HG02970 (cell line): ENCODE measurements at regions not wholly inside any gene's neighbourhood (a gene's known extent, or its start where the extent isn't known, plus 50 kb on each side); places are given as distances from the start of the nearest gene placed in this dataset.

Experiments
- ATAC-seq: cut with Tn5 transposase; IDR thresholded peaks from one replicate; pipeline ENCODE4 v1.9.1; 2021; ENCODE audit warnings: mild to moderate bottlenecking, moderate library complexity, moderate number of reproducible peaks; ENCODE audit not compliant: unreplicated experiment, low FRiP score

DNA sequence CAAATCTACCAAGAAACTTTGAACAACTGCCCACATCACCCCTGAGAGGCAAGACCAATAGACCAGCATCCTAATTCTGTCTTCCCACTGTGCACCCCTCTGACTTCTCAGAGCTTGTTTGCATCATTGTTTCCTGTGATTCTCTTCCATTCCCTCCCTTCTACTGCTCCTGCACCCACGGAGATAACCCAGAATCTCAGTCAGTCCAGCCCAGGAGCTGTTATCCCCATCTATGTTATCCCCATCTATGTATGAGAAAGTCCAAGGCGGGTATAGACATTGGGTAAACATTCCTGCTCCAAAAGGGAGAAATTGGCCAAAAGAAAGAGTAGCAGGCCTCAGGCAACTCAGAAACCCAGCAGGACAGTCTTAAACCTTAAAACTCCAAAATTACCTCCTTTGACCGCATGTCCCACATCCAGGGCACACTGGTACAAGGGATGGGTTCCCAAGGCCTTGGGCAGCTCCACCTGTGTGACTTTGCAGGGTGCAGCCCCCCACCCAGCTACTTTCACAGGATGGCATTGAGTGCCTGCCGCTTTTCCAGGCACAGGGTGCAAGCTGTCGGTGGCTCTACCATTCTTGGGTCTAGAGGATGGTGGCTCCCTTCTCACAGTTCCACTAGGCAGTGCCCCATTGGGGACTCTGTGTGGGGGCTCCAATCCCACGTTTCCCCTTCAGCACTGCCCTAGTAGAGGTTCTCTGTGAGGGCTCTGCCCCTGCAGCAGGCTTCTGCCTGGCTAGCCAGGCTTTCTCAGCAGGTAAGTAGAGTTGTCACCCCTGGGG lies 414.8 kb downstream of the NPHP4 start:
- ATAC-seq: no peak

DNA sequence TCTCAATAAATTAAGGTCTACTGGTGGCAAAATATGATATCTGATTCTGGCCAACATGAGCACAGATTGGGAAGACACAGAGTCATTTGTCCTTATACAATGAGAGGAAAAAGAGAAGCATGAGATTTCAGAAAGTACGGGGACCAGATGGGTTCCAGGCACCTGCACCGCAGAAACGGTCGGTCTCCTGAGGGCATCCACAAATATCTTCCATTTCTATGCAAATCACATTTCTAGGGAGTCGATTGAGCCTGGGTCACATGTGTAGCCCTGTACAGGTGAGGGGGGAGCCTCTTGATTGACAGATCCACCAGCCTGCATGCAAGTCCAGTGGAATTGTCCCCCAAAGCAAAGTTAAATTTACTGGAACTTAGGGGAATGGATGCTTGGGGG lies 415.6 kb downstream of the NPHP4 start:
- ATAC-seq: no peak

GRCh38 chr1:5576011-5576672 lies 416.1 kb downstream of the NPHP4 start:
- ATAC-seq: no peak

GRCh38 chr1:5575396-5575940 lies 416.8 kb downstream of the NPHP4 start:
- ATAC-seq: no peak

- no peak for ATAC-seq
These were observed 417.6 kb downstream of the NPHP4 start for GRCh38 chr1:5574641-5575040.

DNA sequence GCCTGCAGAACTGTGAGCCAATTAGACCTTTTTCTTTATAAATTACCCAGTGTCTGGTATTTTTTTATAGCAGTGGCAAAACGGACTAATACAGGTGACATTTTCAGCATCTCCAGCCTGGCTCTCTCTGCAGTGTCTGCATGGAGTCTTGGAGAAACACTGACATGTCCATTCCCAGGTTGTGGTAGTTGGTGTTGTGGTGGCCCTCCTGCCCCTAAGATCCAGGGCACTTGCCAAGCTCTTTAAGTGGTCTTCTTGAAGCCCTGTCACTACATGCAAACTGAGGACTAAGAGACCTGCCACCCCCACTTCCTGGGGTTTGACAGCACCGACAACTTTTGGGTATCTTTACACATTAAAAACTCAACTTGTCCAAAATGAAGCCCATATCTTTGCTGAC lies 419.4 kb downstream of the NPHP4 start:
- no peak for ATAC-seq

DNA sequence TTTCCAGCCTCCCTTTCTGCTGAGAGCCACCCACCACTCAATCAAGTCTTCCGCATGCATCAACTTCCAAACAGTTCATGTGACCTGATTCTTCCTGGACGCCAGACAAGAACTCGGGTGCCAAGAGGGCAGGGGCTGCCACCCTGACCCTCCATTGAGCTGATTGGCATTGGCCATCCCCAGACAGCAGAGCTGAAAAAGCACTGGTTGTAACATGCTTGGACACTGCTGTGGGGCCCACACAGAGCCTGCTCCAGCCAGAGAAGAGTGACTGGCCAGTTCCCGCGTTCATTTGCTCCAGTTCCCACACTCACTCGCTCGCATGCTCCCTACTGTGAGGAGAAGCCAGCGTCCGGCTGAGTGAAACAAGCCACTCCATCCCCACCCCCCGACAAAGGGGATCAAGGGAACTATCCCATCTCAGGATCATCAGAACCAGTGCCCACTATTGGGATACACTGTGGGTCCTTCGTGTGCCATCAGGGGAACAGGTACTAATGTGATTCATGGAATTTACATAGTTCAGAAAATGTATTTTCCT lies 420.3 kb downstream of the NPHP4 start:
- ATAC-seq: no peak

GRCh38 chr1:5571438-5571837 lies 420.8 kb downstream of the NPHP4 start:
- ATAC-seq: no peak

DNA sequence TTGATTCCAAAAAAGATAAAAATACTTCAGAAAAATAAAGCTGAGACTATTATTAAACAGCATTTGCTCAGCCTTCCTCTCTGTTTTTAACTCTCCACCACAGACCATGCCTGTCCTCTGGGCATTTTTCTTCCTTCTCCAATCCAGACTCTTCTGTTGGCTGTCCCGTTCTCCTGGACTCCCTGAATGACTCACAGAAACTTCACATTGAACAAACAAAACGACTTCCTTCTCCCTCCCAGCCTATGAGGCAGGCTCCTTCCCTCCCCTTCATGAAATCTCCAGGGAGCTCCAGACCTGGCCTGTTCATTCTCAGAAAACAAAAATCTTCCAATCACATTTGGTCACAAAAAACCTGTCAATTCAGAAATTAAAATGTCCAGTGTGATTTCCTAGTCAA lies 421.3 kb downstream of the NPHP4 start:
- no peak for ATAC-seq

DNA sequence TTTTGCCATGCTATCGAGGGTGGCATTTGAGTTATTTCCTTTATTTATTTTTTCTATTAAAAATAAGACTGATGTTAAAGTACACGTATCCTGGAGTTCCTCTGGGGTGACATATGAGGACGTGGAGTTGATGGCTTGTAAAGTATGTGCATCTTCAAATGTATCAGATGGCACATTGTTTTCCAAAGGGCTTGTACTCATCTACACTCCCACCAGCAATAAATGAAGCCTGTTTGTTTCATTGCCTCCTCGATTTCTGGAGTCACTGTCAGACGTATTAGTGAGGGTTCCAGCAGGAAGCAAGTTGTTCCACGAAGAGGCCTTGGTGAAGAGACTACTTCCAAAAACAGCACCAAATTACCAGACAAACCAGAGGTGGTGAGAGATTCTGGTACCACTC lies 423.9 kb downstream of the NPHP4 start:
- no peak for ATAC-seq

DNA sequence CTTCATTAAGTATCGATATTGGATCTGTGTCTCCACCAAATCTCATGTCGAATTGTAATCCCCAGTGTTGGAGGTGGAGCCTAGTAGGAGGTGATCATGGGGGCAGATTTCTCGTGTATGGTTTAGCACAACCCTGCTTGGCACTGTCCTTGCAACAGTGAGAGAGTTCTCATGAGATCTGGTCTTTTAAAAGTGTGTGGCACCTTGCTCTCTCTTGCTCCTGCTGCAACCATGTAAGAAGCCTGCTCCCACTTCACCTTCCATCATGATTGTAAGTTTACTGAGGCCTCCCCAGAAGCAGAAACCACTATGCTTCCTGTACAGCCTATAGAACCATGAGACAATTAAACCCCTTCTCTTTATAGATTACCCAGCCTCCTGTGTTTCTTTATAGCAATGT lies 424.4 kb downstream of the NPHP4 start:
- ATAC-seq: no peak

DNA sequence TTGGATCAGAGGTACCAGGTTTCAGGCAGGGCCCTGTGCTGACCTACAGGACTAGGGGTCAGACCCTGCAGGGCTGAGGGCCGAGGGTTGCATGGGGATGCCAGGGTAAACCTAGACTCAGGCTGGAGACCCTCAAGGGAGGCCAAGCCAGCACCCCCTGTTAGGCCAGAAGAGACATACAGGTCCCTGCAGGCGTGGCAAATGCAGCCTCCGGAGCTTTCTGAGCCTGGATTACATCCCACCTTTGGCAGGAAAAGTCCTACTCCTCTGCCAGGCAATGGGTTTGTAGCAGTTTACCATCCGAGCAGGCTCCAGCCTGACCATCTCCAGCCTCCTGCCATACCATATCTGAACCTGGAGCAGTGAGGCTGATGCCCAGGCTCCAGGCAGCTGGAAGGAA lies 425.3 kb downstream of the NPHP4 start:
- no peak for ATAC-seq

- no peak for ATAC-seq
These were observed 426.7 kb downstream of the NPHP4 start for GRCh38 chr1:5565281-5566125.

GRCh38 chr1:5564578-5565257 lies 427.5 kb downstream of the NPHP4 start:
- ATAC-seq: no peak

- no peak for ATAC-seq
These were observed 428.2 kb downstream of the NPHP4 start for GRCh38 chr1:5563861-5564577.

DNA sequence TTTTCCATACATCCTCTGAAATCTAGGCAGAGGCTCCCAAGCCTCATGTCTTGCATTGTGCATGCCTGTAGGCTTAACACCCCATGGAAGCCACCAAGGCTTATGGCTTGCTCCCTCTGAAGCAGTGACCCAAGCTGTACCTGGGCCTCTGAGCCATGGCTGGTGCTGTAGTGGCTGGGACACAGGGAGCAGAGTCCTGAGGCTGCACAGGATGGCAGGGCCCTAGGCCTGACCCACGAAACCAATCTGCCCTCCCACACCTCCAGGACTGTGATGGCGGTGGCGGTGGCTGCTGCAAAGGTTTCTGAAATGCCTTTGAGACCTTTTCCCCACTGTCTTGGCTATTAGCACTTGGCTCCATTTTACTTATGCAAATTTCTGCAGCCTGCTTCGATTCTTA lies 429.5 kb downstream of the NPHP4 start:
- no peak for ATAC-seq

DNA sequence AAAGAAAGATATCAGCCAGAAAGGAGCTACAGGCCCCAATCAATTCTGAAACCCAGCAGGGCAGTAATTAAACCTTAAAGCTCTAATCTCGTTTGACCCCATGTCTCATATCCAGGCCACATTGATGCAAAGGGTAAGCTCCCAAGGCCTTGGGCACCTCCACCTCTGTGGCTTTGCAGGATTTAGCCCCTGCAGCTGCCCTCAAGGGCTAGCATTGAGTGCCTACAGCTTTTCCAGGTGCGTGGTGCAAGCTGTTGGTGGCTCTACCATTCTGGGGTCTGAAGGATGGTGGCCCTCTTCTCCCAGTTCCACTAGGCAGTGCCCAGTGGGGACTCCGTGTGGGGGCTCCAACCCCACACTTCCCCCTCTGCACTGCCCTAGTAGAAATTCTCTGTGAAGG lies 429.9 kb downstream of the NPHP4 start:
- ATAC-seq: no peak

DNA sequence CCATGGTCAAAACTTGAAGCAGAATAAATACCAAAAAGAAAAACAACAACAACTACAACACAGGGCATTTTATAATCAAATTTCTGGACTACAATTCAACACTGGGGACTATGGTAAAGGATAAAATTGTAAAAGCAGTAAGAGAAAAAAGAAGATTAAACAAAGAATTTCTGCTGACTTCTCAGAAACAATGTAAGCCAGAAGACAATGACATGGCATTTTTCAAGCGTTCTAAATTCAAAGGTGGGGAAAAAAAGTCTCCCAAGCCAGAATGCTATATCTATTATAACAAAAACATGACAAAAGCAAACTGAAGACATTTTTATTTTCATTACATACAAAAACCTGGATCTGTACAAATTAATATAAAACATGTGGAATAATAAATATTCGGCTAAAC lies 433.1 kb downstream of the NPHP4 start:
- no peak for ATAC-seq

DNA sequence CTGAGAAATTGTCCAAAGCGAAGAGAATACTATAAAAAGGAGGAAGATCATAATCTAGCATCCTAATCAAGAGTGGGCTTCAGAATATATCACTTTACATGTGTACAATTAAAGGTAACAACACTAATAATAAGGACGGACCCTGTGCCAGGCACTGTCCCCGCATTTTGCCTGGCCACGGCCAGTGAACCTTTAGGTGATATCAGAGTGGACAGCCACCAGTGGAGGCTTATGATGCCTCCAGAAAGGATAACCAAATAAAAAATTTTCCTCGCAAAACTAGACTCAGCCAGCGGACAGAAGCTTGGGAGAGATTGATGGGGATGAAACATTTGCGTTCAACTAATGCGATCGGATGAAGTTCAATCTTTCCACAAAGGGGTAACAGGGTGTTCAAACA lies 436.4 kb downstream of the NPHP4 start:
- ATAC-seq: no peak

GRCh38 chr1:5554784-5555183 lies 437.4 kb downstream of the NPHP4 start:
- ATAC-seq: no peak
